ENCODE measurements at regions not wholly inside any gene's neighbourhood (a gene's known extent, or its start where the extent isn't known, plus 50 kb on each side); places are given as distances from the start of the nearest gene placed in this dataset.

- H3K4me3 ChIP-seq (ENCODE audit: low read length), result no peak overlapping the region
- ChIA-PET POLR2A (no interaction called here), CTCF (interaction anchor here (0.6 kb wide), 1 partner anchor 132 kb away, joined by 4 read pairs; no protein-coding TSS in a partner anchor)
- no peaks in the 10 kb centered on the region for H3K36me3 ChIP-seq (ENCODE audit: insufficient read depth, low read length)
- no peaks in the 10 kb centered on the region for H3K4me1 ChIP-seq (ENCODE audit: insufficient read depth, low read length)
- Mint-ChIP-seq H3K4me1 (no peaks in the 10 kb centered on the region), H3K36me3 (peaks cover 0 to 3% (median 0%) of the 10 kb centered on the region in 3 donors), H3K4me3 (no peak overlapping the region), H3K27ac (no peak overlapping the region), H3K27me3 (no peaks in the 10 kb centered on the region), H3K9me3 (peaks cover 11 to 32% (median 16%) of the 10 kb centered on the region in 5 donors)
- no peaks in the 10 kb centered on the region for H3K27me3 ChIP-seq (ENCODE audit: insufficient read depth, low read length, poor library complexity, severe bottlenecking)
- H3K27ac ChIP-seq (ENCODE audit: low read depth, low read length), result no peak overlapping the region
- no peaks in the 10 kb centered on the region for H3K9me3 ChIP-seq (ENCODE audit: low read length)
- DNase-seq, result no peak
Measured at GRCh38 chr18:38635709-38636430, 1070.3 kb upstream of the CELF4 start.

- H3K4me1 Mint-ChIP-seq, result no peaks in the 10 kb centered on the region
- no peaks in the 10 kb centered on the region for H3K27me3 Mint-ChIP-seq
- DNase-seq, result no peak
- ChIA-PET POLR2A (no interaction called here), CTCF (no interaction called here)
- H3K9me3 ChIP-seq (ENCODE audit: low read length), result no peaks in the 10 kb centered on the region
- H3K9me3 Mint-ChIP-seq, result peaks cover 7 to 19% (median 12%) of the 10 kb centered on the region in 5 donors
- no peaks in the 10 kb centered on the region for H3K27me3 ChIP-seq (ENCODE audit: insufficient read depth, low read length, poor library complexity, severe bottlenecking)
- no peaks in the 10 kb centered on the region for H3K36me3 ChIP-seq (ENCODE audit: insufficient read depth, low read length)
- H3K4me3 Mint-ChIP-seq, result no peak overlapping the region
- peaks cover 0 to 2% (median 0%) of the 10 kb centered on the region in 3 donors for H3K36me3 Mint-ChIP-seq
- H3K27ac Mint-ChIP-seq, result no peak overlapping the region
- no peak overlapping the region for H3K4me3 ChIP-seq (ENCODE audit: low read length)
- H3K27ac ChIP-seq (ENCODE audit: low read depth, low read length), result no peak overlapping the region
- H3K4me1 ChIP-seq (ENCODE audit: insufficient read depth, low read length), result no peaks in the 10 kb centered on the region
Measured at GRCh38 chr18:38634117-38634516, 1068.5 kb upstream of the CELF4 start.

GRCh38 chr18:38633333-38633732 lies 1067.7 kb upstream of the CELF4 start:
- ChIA-PET CTCF (no interaction called here), POLR2A (no interaction called here)
- no peaks in the 10 kb centered on the region for H3K9me3 ChIP-seq (ENCODE audit: low read length)
- Mint-ChIP-seq H3K36me3 (no peaks in the 10 kb centered on the region), H3K27ac (no peak overlapping the region), H3K4me3 (no peak overlapping the region), H3K27me3 (no peaks in the 10 kb centered on the region), H3K9me3 (peaks cover 2 to 15% (median 8%) of the 10 kb centered on the region in 5 donors), H3K4me1 (no peaks in the 10 kb centered on the region)
- H3K27me3 ChIP-seq (ENCODE audit: insufficient read depth, low read length, poor library complexity, severe bottlenecking), result no peaks in the 10 kb centered on the region
- no peaks in the 10 kb centered on the region for H3K36me3 ChIP-seq (ENCODE audit: insufficient read depth, low read length)
- no peaks in the 10 kb centered on the region for H3K4me1 ChIP-seq (ENCODE audit: insufficient read depth, low read length)
- no peak for DNase-seq
- no peak overlapping the region for H3K4me3 ChIP-seq (ENCODE audit: low read length)
- H3K27ac ChIP-seq (ENCODE audit: low read depth, low read length), result no peak overlapping the region

- H3K4me3 ChIP-seq (ENCODE audit: low read length), result no peak overlapping the region
- H3K36me3 Mint-ChIP-seq, result no peaks in the 10 kb centered on the region
- peaks cover 0 to 10% (median 2%) of the 10 kb centered on the region in 5 donors for H3K9me3 Mint-ChIP-seq
- H3K4me3 Mint-ChIP-seq, result no peak overlapping the region
- no peak overlapping the region for H3K27ac Mint-ChIP-seq
- ChIA-PET CTCF (no interaction called here), POLR2A (no interaction called here)
- H3K9me3 ChIP-seq (ENCODE audit: low read length), result no peaks in the 10 kb centered on the region
- H3K4me1 Mint-ChIP-seq, result no peaks in the 10 kb centered on the region
- no peaks in the 10 kb centered on the region for H3K27me3 ChIP-seq (ENCODE audit: insufficient read depth, low read length, poor library complexity, severe bottlenecking)
- DNase-seq, result no peak
- H3K36me3 ChIP-seq (ENCODE audit: insufficient read depth, low read length), result no peaks in the 10 kb centered on the region
- H3K4me1 ChIP-seq (ENCODE audit: insufficient read depth, low read length), result no peaks in the 10 kb centered on the region
- no peaks in the 10 kb centered on the region for H3K27me3 Mint-ChIP-seq
- no peak overlapping the region for H3K27ac ChIP-seq (ENCODE audit: low read depth, low read length)
Measured at GRCh38 chr18:38619129-38619528, 1053.5 kb upstream of the CELF4 start.

GRCh38 chr18:38616306-38616705 lies 1050.7 kb upstream of the CELF4 start:
- Histone ChIP-seq H3K4me3 (ENCODE audit: low read length) (no peak overlapping the region), H3K27me3 (ENCODE audit: insufficient read depth, low read length, poor library complexity, severe bottlenecking) (no peaks in the 10 kb centered on the region), H3K36me3 (ENCODE audit: insufficient read depth, low read length) (no peaks in the 10 kb centered on the region), H3K9me3 (ENCODE audit: low read length) (no peaks in the 10 kb centered on the region), H3K27ac (ENCODE audit: low read depth, low read length) (no peak overlapping the region), H3K4me1 (ENCODE audit: insufficient read depth, low read length) (no peaks in the 10 kb centered on the region)
- CTCF ChIA-PET, result no interaction called here
- no peak for DNase-seq
- POLR2A ChIA-PET, result no interaction called here
- H3K9me3 Mint-ChIP-seq, result peaks cover 0 to 10% (median 3%) of the 10 kb centered on the region in 5 donors
- no peak overlapping the region for H3K27ac Mint-ChIP-seq
- no peaks in the 10 kb centered on the region for H3K27me3 Mint-ChIP-seq
- no peaks in the 10 kb centered on the region for H3K4me1 Mint-ChIP-seq
- H3K4me3 Mint-ChIP-seq, result no peak overlapping the region
- H3K36me3 Mint-ChIP-seq, result no peaks in the 10 kb centered on the region

GRCh38 chr18:38612904-38613303 lies 1047.3 kb upstream of the CELF4 start:
- Histone ChIP-seq H3K27ac (ENCODE audit: low read depth, low read length) (no peak overlapping the region), H3K27me3 (ENCODE audit: insufficient read depth, low read length, poor library complexity, severe bottlenecking) (no peaks in the 10 kb centered on the region), H3K4me1 (ENCODE audit: insufficient read depth, low read length) (no peaks in the 10 kb centered on the region), H3K4me3 (ENCODE audit: low read length) (no peak overlapping the region), H3K9me3 (ENCODE audit: low read length) (no peaks in the 10 kb centered on the region), H3K36me3 (ENCODE audit: insufficient read depth, low read length) (no peaks in the 10 kb centered on the region)
- H3K4me1 Mint-ChIP-seq, result no peaks in the 10 kb centered on the region
- ChIA-PET POLR2A (no interaction called here), CTCF (no interaction called here)
- H3K9me3 Mint-ChIP-seq, result peaks cover 0 to 10% (median 2%) of the 10 kb centered on the region in 5 donors
- no peaks in the 10 kb centered on the region for H3K27me3 Mint-ChIP-seq
- DNase-seq, result no peak
- no peaks in the 10 kb centered on the region for H3K36me3 Mint-ChIP-seq
- no peak overlapping the region for H3K27ac Mint-ChIP-seq
- no peak overlapping the region for H3K4me3 Mint-ChIP-seq

GRCh38 chr18:38611036-38611964 lies 1045.7 kb upstream of the CELF4 start:
- no peaks in the 10 kb centered on the region for H3K27me3 ChIP-seq (ENCODE audit: insufficient read depth, low read length, poor library complexity, severe bottlenecking)
- Mint-ChIP-seq H3K4me3 (no peak overlapping the region), H3K27ac (no peak overlapping the region), H3K4me1 (no peaks in the 10 kb centered on the region), H3K9me3 (peaks cover 0 to 5% (median 2%) of the 10 kb centered on the region in 5 donors), H3K36me3 (no peaks in the 10 kb centered on the region), H3K27me3 (no peaks in the 10 kb centered on the region)
- H3K4me1 ChIP-seq (ENCODE audit: insufficient read depth, low read length), result no peaks in the 10 kb centered on the region
- no peaks in the 10 kb centered on the region for H3K9me3 ChIP-seq (ENCODE audit: low read length)
- no peak overlapping the region for H3K4me3 ChIP-seq (ENCODE audit: low read length)
- POLR2A ChIA-PET, result no interaction called here
- DNase-seq, result no peak
- no peak overlapping the region for H3K27ac ChIP-seq (ENCODE audit: low read depth, low read length)
- H3K36me3 ChIP-seq (ENCODE audit: insufficient read depth, low read length), result no peaks in the 10 kb centered on the region
- CTCF ChIA-PET, result no interaction called here

GRCh38 chr18:38606841-38607240 lies 1041.2 kb upstream of the CELF4 start:
- H3K27me3 ChIP-seq (ENCODE audit: insufficient read depth, low read length, poor library complexity, severe bottlenecking), result no peaks in the 10 kb centered on the region
- POLR2A ChIA-PET, result no interaction called here
- no peaks in the 10 kb centered on the region for H3K4me1 ChIP-seq (ENCODE audit: insufficient read depth, low read length)
- Mint-ChIP-seq H3K4me1 (no peaks in the 10 kb centered on the region), H3K27me3 (peaks cover 0 to 1% of the 10 kb centered on the region in 2 donors), H3K9me3 (peaks cover 2 to 14% (median 2%) of the 10 kb centered on the region in 5 donors), H3K27ac (no peak overlapping the region), H3K4me3 (no peak overlapping the region), H3K36me3 (no peaks in the 10 kb centered on the region)
- H3K4me3 ChIP-seq (ENCODE audit: low read length), result no peak overlapping the region
- no peak for DNase-seq
- no peaks in the 10 kb centered on the region for H3K9me3 ChIP-seq (ENCODE audit: low read length)
- H3K36me3 ChIP-seq (ENCODE audit: insufficient read depth, low read length), result no peaks in the 10 kb centered on the region
- CTCF ChIA-PET, result no interaction called here
- H3K27ac ChIP-seq (ENCODE audit: low read depth, low read length), result no peak overlapping the region

Measured in CD8-positive, alpha-beta memory T cell (primary cell).